Activated T-cell treated with anti-CD3 and anti-CD28 coated beads, Interleukin-2, amount 50 U/mL, for 24 hours (primary cell): ENCODE measurements at regions not wholly inside any gene's neighbourhood (a gene's known extent, or its start where the extent isn't known, plus 50 kb on each side); places are given as distances from the start of the nearest gene placed in this dataset.

Experiments
- DNase-seq: peaks from one replicate; pipeline ENCODE4 v3.0.0-alpha.2; 2020
- H3K27ac Mint-ChIP-seq: 2 replicates; pipeline ENCODE4 v1.8.0; 2020; ENCODE audit warnings: mild to moderate bottlenecking, mixed read lengths
- H3K27me3 Mint-ChIP-seq: 2 replicates; pipeline ENCODE4 v1.8.0; 2020; ENCODE audit warnings: mixed read lengths
- H3K36me3 Mint-ChIP-seq: 2 replicates; pipeline ENCODE4 v1.8.0; 2020; ENCODE audit warnings: low read depth, mixed read lengths
- H3K4me1 Mint-ChIP-seq: 2 replicates; pipeline ENCODE4 v1.8.0; 2020; ENCODE audit warnings: low read depth, mixed read lengths
- H3K4me3 Mint-ChIP-seq: 2 replicates; pipeline ENCODE4 v1.8.0; 2020; ENCODE audit warnings: mild to moderate bottlenecking, moderate library complexity, mixed read lengths
- H3K9me3 Mint-ChIP-seq: 2 replicates; pipeline ENCODE4 v1.8.0; 2020; ENCODE audit warnings: mixed read lengths

DNA sequence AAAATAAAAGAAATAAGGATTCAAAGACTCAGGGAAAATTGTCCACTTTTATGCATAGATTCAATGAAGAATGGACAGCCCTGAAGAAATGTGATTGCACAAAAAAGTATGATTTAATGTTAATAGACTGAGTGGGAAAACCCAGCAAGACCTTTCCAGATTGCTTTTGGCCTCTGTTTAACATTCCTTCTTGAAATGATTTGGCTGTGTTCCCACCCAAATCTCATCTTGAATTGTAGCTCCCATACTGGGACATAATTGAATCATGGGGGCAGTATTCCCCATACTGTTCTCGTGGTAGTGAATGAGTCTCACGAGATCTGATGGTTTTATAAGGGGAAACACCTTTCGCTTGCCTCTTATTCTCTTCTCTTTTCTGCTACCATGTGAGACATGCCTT lies 1316.9 kb upstream of the SEL1L start:
- no peak for DNase-seq
- Mint-ChIP-seq H3K4me1 (no peaks in the 10 kb centered on the region), H3K4me3 (no peak overlapping the region), H3K27me3 (no peaks in the 10 kb centered on the region), H3K36me3 (no peaks in the 10 kb centered on the region), H3K27ac (no peak overlapping the region), H3K9me3 (peaks cover 19% of the 10 kb centered on the region)

DNA sequence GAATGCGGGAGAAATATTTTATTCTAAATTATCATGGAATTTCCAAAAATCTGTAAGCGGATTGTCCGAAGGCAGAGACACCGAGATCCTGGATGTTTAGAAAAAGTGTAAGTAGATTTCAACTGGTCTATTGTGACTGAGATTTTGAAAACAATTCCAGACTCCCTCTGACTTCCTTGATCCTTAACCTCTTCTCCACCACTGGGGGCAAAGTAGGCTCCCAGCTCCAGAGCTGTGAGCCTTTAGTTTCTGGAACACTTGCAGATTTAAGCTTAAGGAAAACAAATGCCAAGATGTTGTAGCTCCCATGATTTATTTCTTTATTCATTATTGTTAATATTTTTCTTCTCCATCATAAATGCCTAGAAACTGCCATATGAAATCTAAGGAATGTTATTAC lies 1320.5 kb upstream of the SEL1L start:
- H3K27me3 Mint-ChIP-seq = no peaks in the 10 kb centered on the region
- H3K27ac Mint-ChIP-seq = no peak overlapping the region
- H3K4me1 Mint-ChIP-seq = no peaks in the 10 kb centered on the region
- no peaks in the 10 kb centered on the region for H3K36me3 Mint-ChIP-seq
- DNase-seq = no peak
- H3K4me3 Mint-ChIP-seq = no peak overlapping the region
- peaks cover 22% of the 10 kb centered on the region for H3K9me3 Mint-ChIP-seq

DNA sequence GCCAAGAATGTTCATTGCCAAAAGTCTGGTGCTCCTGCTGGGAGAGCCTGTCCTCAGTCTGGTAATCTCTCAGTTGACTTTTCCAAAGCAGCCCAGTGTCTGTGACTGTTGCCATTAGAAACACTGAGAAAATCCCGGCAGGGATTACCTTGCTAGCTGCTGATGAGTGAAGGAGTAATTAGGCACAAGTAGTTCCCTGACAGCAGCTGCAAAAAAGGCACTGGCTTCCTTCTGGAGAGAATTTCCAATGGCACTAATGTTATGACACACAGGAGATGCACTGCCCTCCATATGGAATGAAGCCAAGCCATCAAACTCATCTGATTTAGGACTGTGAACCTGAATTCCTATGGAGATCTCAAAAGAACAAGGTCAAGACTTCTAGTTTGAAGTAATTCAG lies 1321.2 kb upstream of the SEL1L start:
- Mint-ChIP-seq H3K9me3 (peaks cover 15% of the 10 kb centered on the region), H3K4me3 (no peak overlapping the region), H3K27me3 (no peaks in the 10 kb centered on the region), H3K4me1 (no peaks in the 10 kb centered on the region), H3K27ac (no peak overlapping the region), H3K36me3 (no peaks in the 10 kb centered on the region)
- no peak for DNase-seq

DNA sequence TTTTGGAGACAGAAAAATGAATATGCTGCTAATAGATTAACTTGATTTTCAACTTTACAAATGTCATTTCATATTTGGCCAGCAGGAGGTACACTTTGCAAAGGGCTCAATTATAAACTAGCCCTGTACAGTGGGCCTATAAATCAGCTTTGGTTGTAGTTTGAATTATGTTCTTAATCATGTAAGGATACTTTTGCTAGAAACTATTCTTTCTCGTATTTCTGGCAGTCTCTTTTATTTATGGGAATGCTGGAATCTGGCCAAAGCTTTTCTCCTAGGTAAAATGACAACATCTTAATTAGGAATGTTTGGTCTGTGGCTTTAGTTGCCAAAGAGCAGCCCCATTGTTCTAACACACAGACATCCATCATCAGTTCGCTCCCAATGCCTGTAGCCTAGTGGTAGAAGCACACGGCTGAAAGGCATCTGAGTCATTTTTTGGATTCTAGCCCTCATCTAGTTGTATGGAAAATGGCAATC lies 1322.3 kb upstream of the SEL1L start:
- Mint-ChIP-seq H3K4me1 (no peaks in the 10 kb centered on the region), H3K27ac (no peak overlapping the region), H3K36me3 (no peaks in the 10 kb centered on the region), H3K4me3 (no peak overlapping the region), H3K27me3 (no peaks in the 10 kb centered on the region), H3K9me3 (peaks cover 14% of the 10 kb centered on the region)
- DNase-seq = no peak

DNA sequence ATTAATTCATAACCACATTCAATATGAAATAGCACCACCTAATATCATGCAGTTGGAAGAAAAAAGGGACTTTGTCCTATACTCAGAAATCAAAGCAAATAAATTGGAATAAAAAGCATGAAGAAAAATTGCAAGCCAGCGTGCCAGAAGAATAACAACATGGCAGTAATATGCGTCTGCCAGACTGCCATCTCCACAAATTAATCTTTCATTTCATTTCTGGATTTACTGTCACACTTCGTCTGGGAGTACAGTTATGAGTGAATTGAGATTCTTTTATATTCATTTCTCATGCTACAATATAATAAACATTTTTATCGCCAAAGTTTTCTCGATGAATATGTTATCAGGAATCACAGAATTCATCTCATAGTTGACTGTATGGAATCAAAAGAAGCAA lies 1327.7 kb upstream of the SEL1L start:
- Mint-ChIP-seq H3K27me3 (no peaks in the 10 kb centered on the region), H3K4me3 (no peak overlapping the region), H3K36me3 (no peaks in the 10 kb centered on the region), H3K4me1 (no peaks in the 10 kb centered on the region), H3K9me3 (peaks cover 23% of the 10 kb centered on the region), H3K27ac (no peak overlapping the region)
- no peak for DNase-seq

DNA sequence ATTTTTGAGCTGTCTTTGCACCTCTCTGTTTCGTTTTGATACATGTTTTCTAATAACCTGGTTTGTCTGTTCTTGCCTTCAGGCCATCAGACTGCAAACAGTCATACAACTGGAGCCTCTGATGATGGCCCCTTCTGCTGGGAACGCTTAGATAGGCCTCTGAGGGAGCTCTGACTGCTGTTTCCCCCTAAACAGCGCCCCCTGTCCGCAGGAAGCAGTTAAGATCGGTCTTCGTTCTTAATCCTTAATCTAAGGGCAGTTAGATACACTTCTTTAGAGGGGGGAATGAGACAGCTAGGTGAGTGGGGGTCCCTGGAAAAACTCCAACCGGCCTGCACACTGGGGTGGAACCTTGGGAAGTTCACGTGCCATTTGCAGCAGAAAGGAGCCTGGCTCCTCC lies 1338.8 kb upstream of the SEL1L start:
- Mint-ChIP-seq H3K4me3 (no peak overlapping the region), H3K4me1 (no peaks in the 10 kb centered on the region), H3K27ac (no peak overlapping the region), H3K9me3 (peaks cover 10% of the 10 kb centered on the region), H3K36me3 (no peaks in the 10 kb centered on the region), H3K27me3 (no peaks in the 10 kb centered on the region)
- no peak for DNase-seq

DNA sequence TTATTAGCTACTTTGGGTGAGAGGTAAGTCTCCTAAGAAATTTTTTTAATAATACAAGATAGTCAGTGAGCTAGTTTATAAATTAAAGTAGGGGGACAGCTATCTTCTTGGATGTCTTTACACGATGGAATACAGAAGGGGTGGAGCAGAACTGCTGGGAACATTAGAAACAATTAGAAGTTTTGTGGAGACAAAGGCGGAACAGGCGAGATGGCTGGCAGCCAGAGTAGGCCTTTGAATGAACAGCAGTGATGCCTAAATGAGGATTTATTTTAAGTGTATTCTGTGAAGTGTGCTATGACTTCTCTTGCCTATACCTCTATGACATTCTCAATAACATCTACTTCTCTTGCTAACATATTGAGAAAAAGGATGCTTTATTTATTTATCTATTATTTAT lies 1345.3 kb upstream of the SEL1L start:
- no peak overlapping the region for H3K27ac Mint-ChIP-seq

DNA sequence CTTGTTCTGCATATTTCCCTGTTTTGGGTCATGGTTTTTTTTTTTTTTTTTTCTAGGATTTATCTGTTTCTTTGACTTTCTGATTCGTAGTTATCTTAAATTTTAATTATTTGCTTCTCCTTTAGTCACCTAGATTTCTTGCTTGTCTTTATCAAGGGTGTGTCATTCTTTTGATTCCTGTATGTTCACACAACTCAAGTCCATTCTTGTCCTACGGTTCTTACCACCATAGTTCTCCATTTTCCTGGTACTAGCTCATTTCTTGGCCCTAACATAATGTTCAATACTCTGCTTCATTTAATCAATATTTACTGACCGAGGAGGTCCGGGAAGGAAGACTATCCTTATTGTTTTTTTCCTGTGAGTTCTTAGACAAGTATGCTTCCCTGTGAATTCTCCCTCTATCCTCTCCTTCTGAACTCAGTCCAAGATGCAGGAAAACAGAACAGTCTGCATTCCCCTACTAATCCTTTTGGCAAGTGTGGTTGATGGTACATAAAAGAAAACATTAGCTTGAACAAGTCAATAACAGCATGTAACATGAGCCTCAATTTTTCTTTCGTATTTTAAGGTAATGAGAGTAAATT lies 1346.4 kb upstream of the SEL1L start:
- DNase-seq = no peak

More for the DNA sequence above, 1345.3 kb upstream of the SEL1L start:
- Mint-ChIP-seq H3K9me3 (peaks cover 16% of the 10 kb centered on the region), H3K4me1 (no peaks in the 10 kb centered on the region), H3K27me3 (no peaks in the 10 kb centered on the region), H3K4me3 (no peak overlapping the region), H3K36me3 (no peaks in the 10 kb centered on the region)
- DNase-seq = no peak

DNA sequence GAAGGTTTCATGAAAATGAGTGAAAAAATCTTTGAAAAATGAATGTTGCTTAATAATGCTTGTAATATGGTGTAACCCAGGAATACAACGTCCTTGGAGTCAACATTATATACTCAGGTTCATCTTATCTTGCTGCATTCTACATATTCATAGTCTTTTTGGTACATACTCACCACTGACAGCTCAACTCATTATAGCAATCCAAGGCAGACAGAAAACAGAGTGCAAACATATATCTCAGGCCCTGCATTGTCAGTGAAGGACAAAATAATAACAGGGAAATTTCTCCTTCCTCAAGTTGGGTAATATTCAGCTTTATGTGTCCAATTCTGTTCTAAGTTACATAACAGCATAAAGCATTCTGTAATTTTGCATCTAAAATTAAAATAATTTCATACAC lies 1353.0 kb upstream of the SEL1L start:
- Mint-ChIP-seq H3K27ac (no peak overlapping the region), H3K36me3 (no peaks in the 10 kb centered on the region), H3K4me3 (no peak overlapping the region), H3K9me3 (peaks cover 17% of the 10 kb centered on the region), H3K27me3 (no peaks in the 10 kb centered on the region), H3K4me1 (no peaks in the 10 kb centered on the region)
- DNase-seq = no peak

More for the DNA sequence above, 1346.4 kb upstream of the SEL1L start:
- Mint-ChIP-seq H3K27ac (no peak overlapping the region), H3K27me3 (no peaks in the 10 kb centered on the region), H3K4me1 (no peaks in the 10 kb centered on the region), H3K9me3 (peaks cover 23% of the 10 kb centered on the region), H3K4me3 (no peak overlapping the region), H3K36me3 (no peaks in the 10 kb centered on the region)

DNA sequence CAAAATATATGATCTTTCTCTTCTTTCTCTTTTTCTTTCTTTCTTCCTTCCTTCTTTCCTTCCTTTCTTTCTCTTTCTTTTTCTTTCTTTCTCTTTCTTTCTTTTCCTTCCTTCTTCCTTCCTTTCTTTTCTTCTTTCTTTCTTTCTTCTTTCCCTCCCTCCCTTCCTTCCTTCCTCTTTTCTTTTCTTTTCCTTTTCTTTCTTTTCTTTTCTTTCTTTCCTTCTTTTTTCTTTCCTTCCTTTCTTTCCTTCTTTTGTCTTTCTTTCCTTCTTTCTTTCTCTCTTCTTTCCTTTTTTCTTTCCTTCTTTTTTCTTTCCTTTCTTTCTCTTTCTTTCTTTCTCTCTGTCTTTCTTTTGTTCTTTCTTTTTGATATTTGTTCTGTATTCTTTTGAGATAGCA lies 1356.0 kb upstream of the SEL1L start:
- DNase-seq = no peak
- Mint-ChIP-seq H3K4me1 (no peaks in the 10 kb centered on the region), H3K4me3 (no peak overlapping the region), H3K27ac (no peak overlapping the region), H3K27me3 (no peaks in the 10 kb centered on the region), H3K36me3 (no peaks in the 10 kb centered on the region), H3K9me3 (peaks cover 17% of the 10 kb centered on the region)

DNA sequence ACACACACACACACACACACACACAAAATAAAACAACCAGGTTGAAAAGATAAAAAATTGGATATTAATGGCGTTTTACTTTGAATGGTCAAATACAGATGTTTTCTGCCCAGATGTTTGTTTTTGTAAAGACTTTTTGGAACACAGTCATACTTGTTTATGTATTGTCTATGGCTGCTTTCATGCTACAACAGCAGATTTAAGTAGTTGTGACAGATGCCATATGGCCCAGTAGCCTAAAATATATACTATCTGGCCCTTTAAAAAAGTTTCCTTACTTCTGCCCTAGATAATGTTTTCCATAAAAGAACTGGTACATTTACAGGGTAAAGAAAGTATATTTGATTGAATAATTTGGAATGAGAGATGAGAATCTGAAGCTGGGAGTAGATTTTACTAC lies 1362.8 kb upstream of the SEL1L start:
- Mint-ChIP-seq H3K4me3 (no peak overlapping the region), H3K27me3 (no peaks in the 10 kb centered on the region), H3K36me3 (no peaks in the 10 kb centered on the region), H3K27ac (no peak overlapping the region), H3K9me3 (peaks cover 23% of the 10 kb centered on the region), H3K4me1 (no peaks in the 10 kb centered on the region)
- DNase-seq = no peak

DNA sequence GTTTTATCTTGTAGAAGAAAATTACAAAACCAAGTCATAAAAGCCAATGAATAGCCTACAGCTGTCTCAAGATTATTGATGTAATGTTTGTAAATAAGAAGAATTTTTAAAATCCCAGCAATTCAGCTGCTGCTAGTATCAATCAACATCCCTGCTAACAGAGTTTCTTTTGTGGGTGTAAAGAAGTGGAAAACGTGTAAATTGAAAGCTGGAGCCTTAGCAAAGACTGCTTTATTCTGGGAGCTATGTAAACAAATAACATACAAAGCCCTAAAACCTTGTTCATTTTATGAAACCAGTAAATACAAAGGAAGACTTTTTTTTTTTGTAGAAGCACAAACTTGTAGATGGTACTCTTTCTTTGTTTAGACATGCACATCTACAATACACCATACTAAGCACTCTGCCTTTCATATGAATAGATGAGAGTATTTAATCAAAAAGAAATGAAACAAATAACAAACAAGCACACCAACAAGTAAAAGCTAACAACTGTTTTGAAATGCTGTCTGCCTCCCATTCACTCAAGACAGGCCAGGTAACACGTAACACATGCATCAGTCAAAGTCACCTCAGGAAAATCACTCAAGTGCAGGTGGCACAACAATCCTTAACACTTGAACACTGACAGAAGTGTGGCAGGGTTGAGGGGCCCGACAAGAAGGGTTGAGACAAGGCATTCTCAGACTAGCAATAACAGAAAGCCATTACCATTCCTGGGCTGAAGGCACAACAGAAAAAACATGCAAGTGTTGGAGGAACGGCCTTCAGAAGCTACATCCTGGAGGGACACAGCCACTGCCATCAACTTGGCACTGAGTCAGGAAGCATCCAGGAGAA lies 1364.0 kb upstream of the SEL1L start:
- no peak for DNase-seq
- no peaks in the 10 kb centered on the region for H3K4me1 Mint-ChIP-seq
- H3K36me3 Mint-ChIP-seq = no peaks in the 10 kb centered on the region
- H3K9me3 Mint-ChIP-seq = peaks cover 20% of the 10 kb centered on the region
- H3K27me3 Mint-ChIP-seq = no peaks in the 10 kb centered on the region
- no peak overlapping the region for H3K4me3 Mint-ChIP-seq
- H3K27ac Mint-ChIP-seq = no peak overlapping the region

DNA sequence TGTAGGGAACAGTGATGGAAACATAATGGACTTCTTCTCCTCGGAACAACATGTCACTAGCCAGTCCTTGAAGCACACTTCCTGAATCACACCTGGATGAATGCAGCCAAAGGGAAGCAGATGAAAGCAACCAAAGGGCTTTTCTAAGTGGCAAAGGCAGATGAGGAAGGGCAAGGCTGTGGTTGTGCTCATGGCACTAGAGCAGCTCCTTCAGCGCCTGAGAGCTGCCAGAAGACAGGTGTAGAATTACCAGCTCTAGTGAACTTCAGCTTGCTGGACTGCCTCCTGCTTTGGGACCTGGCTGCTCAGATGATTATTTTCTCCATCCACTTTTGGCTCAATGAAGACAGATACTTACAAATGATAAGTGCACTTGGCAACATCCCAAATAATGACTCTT lies 1372.1 kb upstream of the SEL1L start:
- Mint-ChIP-seq H3K36me3 (no peaks in the 10 kb centered on the region), H3K27ac (no peak overlapping the region), H3K27me3 (no peaks in the 10 kb centered on the region), H3K4me1 (no peaks in the 10 kb centered on the region), H3K9me3 (peaks cover 15% of the 10 kb centered on the region), H3K4me3 (no peak overlapping the region)
- no peak for DNase-seq

DNA sequence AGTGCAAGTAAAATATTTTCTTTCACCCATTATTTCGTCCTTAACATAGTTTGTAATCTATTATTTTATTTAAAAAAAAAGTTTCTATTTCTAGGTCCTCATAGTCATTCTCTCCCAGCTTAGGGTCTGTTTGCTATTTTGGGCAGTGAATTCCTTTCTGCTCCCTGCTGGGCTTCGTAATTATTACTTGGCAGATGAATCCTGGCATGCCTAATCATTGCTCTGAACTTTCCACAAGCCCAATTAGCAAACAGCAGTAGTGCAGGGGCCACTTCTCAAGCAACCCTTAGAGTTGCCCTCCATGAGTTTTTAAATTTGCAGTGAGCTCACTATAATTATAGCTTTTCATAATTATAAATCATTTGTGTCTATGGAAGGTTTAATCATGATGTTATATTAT lies 1378.3 kb upstream of the SEL1L start:
- Mint-ChIP-seq H3K36me3 (no peaks in the 10 kb centered on the region), H3K4me1 (no peaks in the 10 kb centered on the region), H3K9me3 (peaks cover 9% of the 10 kb centered on the region), H3K27me3 (no peaks in the 10 kb centered on the region), H3K4me3 (no peak overlapping the region), H3K27ac (no peak overlapping the region)
- DNase-seq = no peak

DNA sequence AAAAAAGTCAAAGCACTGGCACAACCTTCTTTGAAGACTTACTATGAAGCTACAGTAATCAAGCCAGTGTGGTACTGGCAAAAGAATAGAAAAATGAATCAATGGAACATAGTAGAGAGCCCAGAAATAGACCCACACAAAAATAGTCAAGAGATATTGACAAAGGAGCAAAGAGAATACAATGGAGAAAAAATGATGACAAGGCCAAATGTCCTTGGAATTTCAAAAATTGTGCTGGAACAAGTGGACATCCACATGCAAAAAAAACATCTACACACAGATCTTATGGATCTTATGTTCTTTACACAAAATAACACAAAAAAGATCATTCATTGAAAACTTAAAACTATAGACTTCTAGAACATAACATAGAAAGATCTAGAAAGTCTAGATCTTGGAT lies 1379.7 kb upstream of the SEL1L start:
- Mint-ChIP-seq H3K4me1 (no peaks in the 10 kb centered on the region), H3K9me3 (peaks cover 15% of the 10 kb centered on the region), H3K27me3 (no peaks in the 10 kb centered on the region), H3K4me3 (no peak overlapping the region), H3K27ac (no peak overlapping the region), H3K36me3 (no peaks in the 10 kb centered on the region)
- DNase-seq = no peak
